Activated T-helper 2 cell treated with anti-CD3 and anti-CD28 coated beads, Interferon-gamma antibody, Interleukin-2, Interleukin-4, amounts not matched to agents 10 μg/mL and 5 μg/mL and 100 μg/mL, durations not matched to agents 14 hours and 24 hours and 36 hours (primary cell): ENCODE measurements at regions not wholly inside any gene's neighbourhood (a gene's known extent, or its start where the extent isn't known, plus 50 kb on each side); places are given as distances from the start of the nearest gene placed in this dataset.

ENCODE experiments used
- DNase-seq: peaks from one replicate; pipeline ENCODE4 v3.0.0; 2021; ENCODE audit warnings: low spot score
- H3K27ac Mint-ChIP-seq: one replicate; pipeline ENCODE4 v1.8.0; 2021; ENCODE audit warnings: mixed read lengths
- H3K27me3 Mint-ChIP-seq: one replicate; pipeline ENCODE4 v1.8.0; 2021; ENCODE audit warnings: low read depth, mixed read lengths
- H3K36me3 Mint-ChIP-seq: one replicate; pipeline ENCODE4 v1.8.0; 2021; ENCODE audit warnings: low read depth, mixed read lengths
- H3K4me1 Mint-ChIP-seq: one replicate; pipeline ENCODE4 v1.8.0; 2021; ENCODE audit warnings: low read depth, mixed read lengths
- H3K4me3 Mint-ChIP-seq: one replicate; pipeline ENCODE4 v1.8.0; 2021; ENCODE audit warnings: low read depth, mild to moderate bottlenecking, moderate library complexity, mixed read lengths
- H3K9me3 Mint-ChIP-seq: one replicate; pipeline ENCODE4 v1.8.0; 2021; ENCODE audit warnings: mixed read lengths
- intact Hi-C: fragments of 100-400 bp; cut with micrococcal nuclease; formaldehyde crosslinking; loops from one replicate; pipeline ENCODE4 v1.15.1; 2023

- no peak for DNase-seq
- no peaks in the 10 kb centered on the region for H3K9me3 Mint-ChIP-seq
- no peaks in the 10 kb centered on the region for H3K36me3 Mint-ChIP-seq
- H3K4me1 Mint-ChIP-seq = no peaks in the 10 kb centered on the region
- peaks cover 4% of the 10 kb centered on the region for H3K27me3 Mint-ChIP-seq
- H3K4me3 Mint-ChIP-seq = no peak overlapping the region
- intact Hi-C loops = no loop called here
- no peak overlapping the region for H3K27ac Mint-ChIP-seq
Observed at GRCh38 chr1:4571263-4571662, 83.1 kb upstream of the AJAP1 start.

- H3K9me3 Mint-ChIP-seq = no peaks in the 10 kb centered on the region
- DNase-seq = no peak
- H3K27ac Mint-ChIP-seq = no peak overlapping the region
- no peaks in the 10 kb centered on the region for H3K36me3 Mint-ChIP-seq
- no peaks in the 10 kb centered on the region for H3K4me1 Mint-ChIP-seq
- H3K27me3 Mint-ChIP-seq = peaks cover 4% of the 10 kb centered on the region
- H3K4me3 Mint-ChIP-seq = no peak overlapping the region
- intact Hi-C loops = no loop called here
Observed at GRCh38 chr1:4573526-4573925, 80.9 kb upstream of the AJAP1 start.

GRCh38 chr1:4581807-4582206, 72.6 kb upstream of the AJAP1 start:
- no peaks in the 10 kb centered on the region for H3K9me3 Mint-ChIP-seq
- no peaks in the 10 kb centered on the region for H3K4me1 Mint-ChIP-seq
- H3K36me3 Mint-ChIP-seq = no peaks in the 10 kb centered on the region
- H3K27me3 Mint-ChIP-seq = peaks cover 21% of the 10 kb centered on the region
- intact Hi-C loops = no loop called here
- DNase-seq = no peak
- H3K27ac Mint-ChIP-seq = no peak overlapping the region
- no peak overlapping the region for H3K4me3 Mint-ChIP-seq

GRCh38 chr1:4584449-4584848, 70.0 kb upstream of the AJAP1 start:
- no peaks in the 10 kb centered on the region for H3K4me1 Mint-ChIP-seq
- intact Hi-C loops = no loop called here
- peaks cover 21% of the 10 kb centered on the region for H3K27me3 Mint-ChIP-seq
- H3K9me3 Mint-ChIP-seq = no peaks in the 10 kb centered on the region
- H3K36me3 Mint-ChIP-seq = no peaks in the 10 kb centered on the region
- H3K4me3 Mint-ChIP-seq = no peak overlapping the region
- no peak for DNase-seq
- no peak overlapping the region for H3K27ac Mint-ChIP-seq

GRCh38 chr1:4585216-4585615, 69.2 kb upstream of the AJAP1 start:
- peaks cover 16% of the 10 kb centered on the region for H3K27me3 Mint-ChIP-seq
- H3K36me3 Mint-ChIP-seq = no peaks in the 10 kb centered on the region
- peak; percentile 30 for DNase-seq
- no peaks in the 10 kb centered on the region for H3K9me3 Mint-ChIP-seq
- H3K4me3 Mint-ChIP-seq = no peak overlapping the region
- no peak overlapping the region for H3K27ac Mint-ChIP-seq
- intact Hi-C loops = no loop called here
- H3K4me1 Mint-ChIP-seq = no peaks in the 10 kb centered on the region

GRCh38 chr1:4585705-4586104, 68.7 kb upstream of the AJAP1 start:
- H3K9me3 Mint-ChIP-seq = no peaks in the 10 kb centered on the region
- peaks cover 15% of the 10 kb centered on the region for H3K27me3 Mint-ChIP-seq
- no peak for DNase-seq
- no peak overlapping the region for H3K27ac Mint-ChIP-seq
- H3K4me1 Mint-ChIP-seq = no peaks in the 10 kb centered on the region
- H3K36me3 Mint-ChIP-seq = no peaks in the 10 kb centered on the region
- H3K4me3 Mint-ChIP-seq = no peak overlapping the region
- intact Hi-C loops = no loop called here

GRCh38 chr1:4586611-4587160, 67.7 kb upstream of the AJAP1 start:
- no peaks in the 10 kb centered on the region for H3K36me3 Mint-ChIP-seq
- no peaks in the 10 kb centered on the region for H3K9me3 Mint-ChIP-seq
- no peak for DNase-seq
- H3K4me1 Mint-ChIP-seq = no peaks in the 10 kb centered on the region
- peaks cover 14% of the 10 kb centered on the region for H3K27me3 Mint-ChIP-seq
- no peak overlapping the region for H3K27ac Mint-ChIP-seq
- intact Hi-C loops = no loop called here
- no peak overlapping the region for H3K4me3 Mint-ChIP-seq

GRCh38 chr1:4587721-4588120, 66.7 kb upstream of the AJAP1 start:
- no peak for DNase-seq
- intact Hi-C loops = no loop called here
- no peak overlapping the region for H3K4me3 Mint-ChIP-seq

GRCh38 chr1:4590756-4591155, 63.7 kb upstream of the AJAP1 start:
- Mint-ChIP-seq H3K4me3 (no peak overlapping the region), H3K9me3 (no peaks in the 10 kb centered on the region), H3K4me1 (no peaks in the 10 kb centered on the region), H3K27me3 (peaks cover 5% of the 10 kb centered on the region), H3K27ac (no peak overlapping the region), H3K36me3 (no peaks in the 10 kb centered on the region)
- DNase-seq = no peak
- intact Hi-C loops = no loop called here

More at GRCh38 chr1:4587721-4588120, 66.7 kb upstream of the AJAP1 start:
- Mint-ChIP-seq H3K4me1 (no peaks in the 10 kb centered on the region), H3K36me3 (no peaks in the 10 kb centered on the region), H3K9me3 (no peaks in the 10 kb centered on the region), H3K27ac (no peak overlapping the region), H3K27me3 (peaks cover 14% of the 10 kb centered on the region)

GRCh38 chr1:4591926-4592325, 62.5 kb upstream of the AJAP1 start:
- intact Hi-C loops = no loop called here
- DNase-seq = no peak
- H3K27ac Mint-ChIP-seq = no peak overlapping the region
- no peak overlapping the region for H3K4me3 Mint-ChIP-seq
- H3K36me3 Mint-ChIP-seq = no peaks in the 10 kb centered on the region
- H3K9me3 Mint-ChIP-seq = no peaks in the 10 kb centered on the region
- H3K27me3 Mint-ChIP-seq = no peaks in the 10 kb centered on the region
- no peaks in the 10 kb centered on the region for H3K4me1 Mint-ChIP-seq

GRCh38 chr1:4593106-4593505, 61.3 kb upstream of the AJAP1 start:
- Mint-ChIP-seq H3K4me3 (no peak overlapping the region), H3K27me3 (no peaks in the 10 kb centered on the region), H3K4me1 (no peaks in the 10 kb centered on the region), H3K27ac (no peak overlapping the region), H3K9me3 (no peaks in the 10 kb centered on the region), H3K36me3 (no peaks in the 10 kb centered on the region)
- intact Hi-C loops = no loop called here
- DNase-seq = no peak

GRCh38 chr1:4594286-4594991, 60.0 kb upstream of the AJAP1 start:
- DNase-seq = no peak

GRCh38 chr1:4595341-4596225, 58.8 kb upstream of the AJAP1 start:
- no peak overlapping the region for H3K4me3 Mint-ChIP-seq
- no peaks in the 10 kb centered on the region for H3K4me1 Mint-ChIP-seq
- H3K36me3 Mint-ChIP-seq = no peaks in the 10 kb centered on the region
- intact Hi-C loops = no loop called here
- no peak for DNase-seq
- H3K27ac Mint-ChIP-seq = no peak overlapping the region
- H3K27me3 Mint-ChIP-seq = no peaks in the 10 kb centered on the region
- no peaks in the 10 kb centered on the region for H3K9me3 Mint-ChIP-seq

More at GRCh38 chr1:4594286-4594991, 60.0 kb upstream of the AJAP1 start:
- Mint-ChIP-seq H3K9me3 (no peaks in the 10 kb centered on the region), H3K27ac (no peak overlapping the region), H3K36me3 (no peaks in the 10 kb centered on the region), H3K4me1 (no peaks in the 10 kb centered on the region), H3K27me3 (no peaks in the 10 kb centered on the region), H3K4me3 (no peak overlapping the region)
- intact Hi-C loops = no loop called here
